OCI-LY3 (cell line): ENCODE measurements at regions not wholly inside any gene's neighbourhood (a gene's known extent, or its start where the extent isn't known, plus 50 kb on each side); places are given as distances from the start of the nearest gene placed in this dataset.

ENCODE experiments used
- H2AFZ ChIP-seq: fragments of 200-600, 300-600 bp; shearing (Covaris generic); 2 replicates; pipeline ENCODE4 v1.6.0; 2014; ENCODE audit warnings: antibody characterized with exemption, low read depth, low read length
- H3K27ac ChIP-seq: fragments of 200-600, 300-600 bp; sonication (generic); 2 replicates; pipeline ENCODE4 v1.5.1; 2014; ENCODE audit warnings: mild to moderate bottlenecking, low read length, moderate library complexity, mixed read lengths
- H3K27me3 ChIP-seq: fragments of 200-600, 300-600 bp; sonication (generic); 2 replicates; pipeline ENCODE4 v1.6.1; 2014; ENCODE audit warnings: low read depth, low read length, mixed read lengths
- H3K36me3 ChIP-seq: fragments of 200-600, 300-600 bp; sonication (generic); replicated peaks from 2 replicates; pipeline ENCODE3; 2014; ENCODE audit warnings: low read depth, low read length, mixed read lengths
- H3K4me1 ChIP-seq: fragments of 300-600, 200-600 bp; sonication (generic); 2 replicates; pipeline ENCODE4 v1.6.1; 2014; ENCODE audit warnings: low read length, mixed read lengths
- H3K4me2 ChIP-seq: fragments of 200-600, 300-600 bp; sonication (generic); 2 replicates; pipeline ENCODE4 v1.6.1; 2014; ENCODE audit warnings: low read length, mixed read lengths
- H3K4me3 ChIP-seq: fragments of 300-600, 200-600 bp; sonication (generic); 2 replicates; pipeline ENCODE4 v1.5.1; 2014; ENCODE audit warnings: antibody characterized with exemption, mild to moderate bottlenecking, low read length, moderate library complexity
- H3K79me2 ChIP-seq: fragments of 300-600, 200-600 bp; shearing (Covaris generic); 2 replicates; pipeline ENCODE4 v1.6.1; 2014; ENCODE audit warnings: mild to moderate bottlenecking, low read length, mixed read lengths
- H3K9ac ChIP-seq: fragments of 300-600, 200-600 bp; shearing (Covaris generic); 2 replicates; pipeline ENCODE4 v1.6.0; 2014; ENCODE audit warnings: mild to moderate bottlenecking, low read length, moderate library complexity
- H3K9me3 ChIP-seq: fragments of 200-600, 300-600 bp; shearing (Covaris generic); 2 replicates; pipeline ENCODE4 v1.6.1; 2014; ENCODE audit warnings: low read length, mixed read lengths; ENCODE audit not compliant: insufficient read depth
- H4K20me1 ChIP-seq: fragments of 200-600, 300-600 bp; sonication (generic); 2 replicates; pipeline ENCODE4 v1.6.1; 2016; ENCODE audit warnings: low read length, mixed read lengths; ENCODE audit not compliant: insufficient read depth
- CTCF ChIP-seq: fragments of 200-600, 300-600 bp; sonication (generic); IDR thresholded peaks from 2 replicates; pipeline ENCODE4 v1.5.1; 2014; ENCODE audit warnings: antibody characterized with exemption, low read length, low read depth
- EZH2phosphoT487 ChIP-seq: fragments of 200-600 bp; shearing (Covaris generic); IDR thresholded peaks from 2 replicates; pipeline ENCODE4 v1.6.1; 2018; ENCODE audit warnings: antibody characterized with exemption, mixed run types, low read depth

- Histone ChIP-seq H3K36me3 (no peaks in the 10 kb centered on the region), H3K9ac (no peak overlapping the region), H3K4me2 (no peak overlapping the region), H3K9me3 (no peaks in the 10 kb centered on the region), H3K27me3 (no peaks in the 10 kb centered on the region), H3K79me2 (no peaks in the 10 kb centered on the region), H2AFZ (no peak overlapping the region), H3K4me1 (no peaks in the 10 kb centered on the region; the same call in 1 of the 2 replicates), H4K20me1 (no peaks in the 10 kb centered on the region), H3K4me3 (no peak overlapping the region), H3K27ac (no peak overlapping the region)
- TF ChIP-seq EZH2phosphoT487 (no peak), CTCF (no peak)
These were observed 114.6 kb upstream of the MAGI3 start for GRCh38 chr1:113275691-113276090.

DNA sequence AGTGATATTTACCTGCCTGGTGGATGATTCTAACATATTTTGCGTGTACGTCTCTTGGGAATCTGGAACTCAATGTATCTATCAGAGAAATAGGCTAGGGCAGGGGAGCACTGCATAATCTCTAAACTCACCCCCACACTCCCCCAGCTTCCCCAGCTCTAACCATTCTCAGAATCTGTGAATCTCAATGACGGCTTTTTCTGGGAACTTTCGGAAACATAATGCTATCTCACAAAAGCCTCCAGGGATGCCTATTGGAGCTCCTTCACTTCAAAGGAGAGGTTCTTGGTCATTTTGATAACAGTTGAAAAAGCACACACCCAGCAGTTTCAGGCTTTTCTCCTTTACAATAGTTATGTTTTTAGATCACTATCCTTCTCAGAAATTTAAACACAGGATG, 113.8 kb upstream of the MAGI3 start:
- no peaks in the 10 kb centered on the region for H3K36me3 ChIP-seq
- TF ChIP-seq CTCF, result no peak
- no peak for TF ChIP-seq EZH2phosphoT487
- no peak overlapping the region for H2AFZ ChIP-seq
- no peaks in the 10 kb centered on the region for H3K27me3 ChIP-seq
- H3K9me3 ChIP-seq, result no peaks in the 10 kb centered on the region
- H3K79me2 ChIP-seq, result no peaks in the 10 kb centered on the region
- no peaks in the 10 kb centered on the region; the same call in 1 of the 2 replicates for H3K4me1 ChIP-seq
- no peak overlapping the region for H3K4me3 ChIP-seq
- no peak overlapping the region for H3K27ac ChIP-seq
- H3K4me2 ChIP-seq, result no peak overlapping the region
- H4K20me1 ChIP-seq, result no peaks in the 10 kb centered on the region
- no peak overlapping the region for H3K9ac ChIP-seq

- H3K27me3 ChIP-seq, result no peaks in the 10 kb centered on the region
- TF ChIP-seq CTCF, result no peak
- H4K20me1 ChIP-seq, result no peaks in the 10 kb centered on the region
- H3K4me3 ChIP-seq, result no peak overlapping the region
- no peak overlapping the region for H3K4me2 ChIP-seq
- H2AFZ ChIP-seq, result no peak overlapping the region
- H3K9ac ChIP-seq, result no peak overlapping the region
- no peak overlapping the region for H3K27ac ChIP-seq
- H3K4me1 ChIP-seq, result no peaks in the 10 kb centered on the region; the same call in 1 of the 2 replicates
- no peaks in the 10 kb centered on the region for H3K9me3 ChIP-seq
- no peaks in the 10 kb centered on the region for H3K79me2 ChIP-seq
- no peaks in the 10 kb centered on the region for H3K36me3 ChIP-seq
These were observed 111.9 kb upstream of the MAGI3 start for GRCh38 chr1:113278371-113278770.

- H3K36me3 ChIP-seq, result no peaks in the 10 kb centered on the region
- H3K27ac ChIP-seq, result no peak overlapping the region
- no peak overlapping the region for H3K9ac ChIP-seq
- no peak overlapping the region for H3K4me3 ChIP-seq
- H3K4me1 ChIP-seq, result no peaks in the 10 kb centered on the region; the same call in 1 of the 2 replicates
- no peaks in the 10 kb centered on the region for H3K79me2 ChIP-seq
- TF ChIP-seq EZH2phosphoT487 (no peak), CTCF (no peak)
- H3K4me2 ChIP-seq, result no peak overlapping the region
- H3K27me3 ChIP-seq, result no peaks in the 10 kb centered on the region
- H2AFZ ChIP-seq, result no peak overlapping the region
- no peaks in the 10 kb centered on the region for H3K9me3 ChIP-seq
- H4K20me1 ChIP-seq, result no peaks in the 10 kb centered on the region
These were observed 111.5 kb upstream of the MAGI3 start for GRCh38 chr1:113278777-113279176.
